GM11168 (cell line): ENCODE measurements at regions not wholly inside any gene's neighbourhood (a gene's known extent, or its start where the extent isn't known, plus 50 kb on each side); places are given as distances from the start of the nearest gene placed in this dataset.

Experiments used
- in situ Hi-C: fragments of 300-500 bp; cut with MboI; formaldehyde crosslinking; loops from one replicate; pipeline ENCODE4 v1.12.0; 2022; ENCODE audit warnings: low sequenced_read_pairs; ENCODE audit not compliant: unreplicated experiment

DNA sequence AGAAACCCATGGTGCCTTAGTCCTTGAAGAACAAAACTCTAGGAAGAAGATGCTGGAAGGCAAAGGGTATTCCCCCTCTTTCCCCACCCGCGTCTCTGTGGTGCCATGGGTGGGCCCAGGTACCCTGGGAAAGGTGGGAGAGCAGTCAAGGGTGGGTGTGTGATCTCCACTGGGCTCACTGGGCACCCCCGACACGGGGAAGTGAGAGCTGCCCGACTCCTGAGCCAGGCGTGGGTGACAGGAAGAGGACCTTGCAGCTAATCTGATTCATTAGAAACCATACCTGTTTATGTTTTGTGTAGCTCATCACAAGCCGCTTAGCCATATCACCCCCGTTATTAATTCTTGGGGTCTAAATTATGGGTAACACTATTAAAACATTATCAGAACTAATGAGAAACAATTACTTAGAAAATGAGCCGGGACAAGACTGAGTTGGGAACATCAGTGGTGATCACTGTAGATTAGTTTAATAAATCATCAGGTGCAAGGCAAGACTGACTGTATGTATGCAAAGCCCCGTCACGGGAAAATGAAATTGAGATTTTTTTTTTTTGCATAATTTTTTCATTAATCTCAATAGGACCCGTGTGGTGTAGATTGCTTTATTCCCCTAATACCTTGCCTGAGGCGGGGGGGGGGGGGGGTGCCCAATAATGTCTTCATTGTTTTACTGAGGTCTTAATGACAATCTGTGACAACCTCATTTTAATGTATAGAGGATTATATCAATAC, 77.3 kb downstream of the ZIC5 start:
- in situ Hi-C loops: no loop called here

- in situ Hi-C loops: no loop called here
Observed at GRCh38 chr13:99893567-99893966, 78.0 kb downstream of the ZIC5 start.

DNA sequence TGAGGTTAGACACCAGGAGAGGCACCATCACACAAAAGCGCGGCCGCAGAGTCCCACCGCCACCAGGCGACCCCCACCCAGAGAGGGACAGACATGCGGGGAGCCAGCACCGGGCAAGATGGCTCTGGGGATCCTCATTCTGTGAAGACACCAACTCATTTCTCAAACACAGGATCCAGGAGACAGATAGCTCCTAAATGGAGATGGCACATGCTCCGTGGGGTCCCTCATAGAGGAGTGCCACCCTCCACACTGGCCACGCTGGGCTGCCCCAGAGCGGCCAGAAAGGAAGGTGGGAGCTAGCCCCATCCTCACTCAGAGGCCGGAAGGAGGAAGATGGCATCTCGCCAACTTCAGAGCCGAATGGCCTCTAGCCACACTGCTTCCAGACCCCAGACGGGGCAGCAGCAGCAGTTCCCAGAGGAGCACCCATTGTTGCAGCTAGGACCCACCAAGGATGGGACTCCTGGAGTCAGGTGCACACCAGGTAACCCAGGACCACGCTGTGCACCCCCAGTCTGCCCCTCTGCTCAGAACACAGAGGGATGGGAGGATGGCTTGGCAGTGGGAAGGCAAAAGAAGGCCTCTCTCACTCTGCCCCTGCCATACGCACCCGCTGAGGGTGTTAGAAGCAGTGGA, 78.6 kb downstream of the ZIC5 start:
- in situ Hi-C loops: no loop called here

DNA sequence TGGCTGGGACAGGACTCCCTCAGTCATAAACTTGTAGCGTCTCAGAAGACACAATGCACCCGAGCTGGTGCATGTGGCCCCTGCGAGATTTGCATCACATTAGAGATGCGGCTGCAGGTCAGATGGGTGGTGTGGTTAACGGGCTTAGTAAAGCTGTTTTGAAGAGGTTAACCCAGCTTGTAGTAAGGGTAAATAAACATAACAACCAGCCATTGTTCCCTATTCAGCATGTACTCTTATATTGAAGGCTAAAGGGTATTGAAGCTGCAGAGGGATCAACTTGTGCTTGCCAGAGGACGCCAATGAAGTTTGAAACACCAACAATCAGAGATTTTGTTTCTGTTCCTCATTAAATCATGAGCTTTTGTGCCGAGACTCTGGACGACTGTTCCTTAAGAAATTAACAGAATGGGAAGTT, 79.4 kb downstream of the ZIC5 start:
- in situ Hi-C loops: no loop called here

DNA sequence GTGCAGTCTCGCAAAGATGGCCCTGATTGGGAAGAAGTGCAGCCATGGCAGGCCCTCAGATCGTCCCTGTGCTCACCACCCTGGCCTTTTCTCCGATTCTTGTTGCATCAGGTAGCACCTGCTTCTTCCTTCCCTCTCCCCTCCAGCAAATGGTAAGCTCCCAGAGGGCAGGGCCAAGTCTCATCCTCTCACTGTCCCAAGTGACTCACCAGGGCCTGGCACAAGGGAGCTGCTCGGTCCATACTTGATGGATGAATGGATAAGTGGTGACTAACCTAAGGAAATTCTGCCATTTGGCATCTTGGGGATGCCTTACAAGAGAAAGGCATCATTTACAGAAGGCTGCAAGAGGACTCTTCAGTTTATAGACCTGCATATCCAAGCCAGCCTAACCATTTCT, 84.9 kb downstream of the ZIC5 start:
- in situ Hi-C loops: no loop called here

DNA sequence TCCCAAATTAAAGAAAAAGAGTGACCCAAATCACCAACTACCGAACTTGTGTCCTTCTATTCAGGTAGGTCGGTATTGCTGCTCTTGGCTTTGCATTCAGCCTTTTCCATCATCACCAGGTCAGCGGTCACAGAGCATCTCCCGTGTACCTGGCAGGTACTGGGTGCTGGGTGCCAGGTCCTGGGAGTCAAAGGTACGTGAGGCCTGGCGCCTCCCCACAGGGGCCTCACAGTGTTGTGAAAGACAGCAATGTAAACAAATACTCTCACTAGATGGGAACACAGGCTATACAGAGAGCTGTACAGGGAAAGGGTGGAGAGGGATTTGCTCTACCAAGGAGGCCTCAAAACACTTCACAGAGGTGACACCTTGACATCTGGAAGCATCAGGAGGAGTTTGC, 86.7 kb downstream of the ZIC5 start:
- in situ Hi-C loops: no loop called here

GRCh38 chr13:99883805-99884204, 87.8 kb downstream of the ZIC5 start:
- in situ Hi-C loops: no loop called here

GRCh38 chr13:99878921-99879610, 92.5 kb downstream of the ZIC5 start:
- in situ Hi-C loops: no loop called here

GRCh38 chr13:99876651-99877050, 94.9 kb downstream of the ZIC5 start:
- in situ Hi-C loops: no loop called here

- in situ Hi-C loops: no loop called here
Observed at GRCh38 chr13:99875391-99875790, 96.2 kb downstream of the ZIC5 start.

- in situ Hi-C loops: no loop called here
Observed at GRCh38 chr13:99873832-99874430, 97.6 kb downstream of the ZIC5 start.

DNA sequence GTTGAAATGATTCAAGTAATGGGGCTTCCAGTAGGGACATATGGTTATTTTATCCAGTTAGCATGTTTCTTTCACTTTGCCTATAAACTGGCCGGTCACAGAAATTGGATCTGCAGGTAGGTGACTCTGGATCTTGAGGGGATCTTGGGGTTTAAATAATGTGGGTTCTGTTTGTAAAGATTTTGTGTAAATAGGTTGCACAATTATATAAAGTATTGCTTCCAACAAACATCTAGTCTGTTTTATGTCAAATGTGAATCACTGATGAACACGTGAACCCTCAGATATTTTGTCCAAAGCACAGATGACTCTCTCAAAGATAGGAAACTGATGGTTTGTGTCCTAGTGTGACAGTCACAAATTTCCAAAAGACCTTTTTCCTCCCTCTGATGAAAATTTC, 98.4 kb downstream of the ZIC5 start:
- in situ Hi-C loops: no loop called here

DNA sequence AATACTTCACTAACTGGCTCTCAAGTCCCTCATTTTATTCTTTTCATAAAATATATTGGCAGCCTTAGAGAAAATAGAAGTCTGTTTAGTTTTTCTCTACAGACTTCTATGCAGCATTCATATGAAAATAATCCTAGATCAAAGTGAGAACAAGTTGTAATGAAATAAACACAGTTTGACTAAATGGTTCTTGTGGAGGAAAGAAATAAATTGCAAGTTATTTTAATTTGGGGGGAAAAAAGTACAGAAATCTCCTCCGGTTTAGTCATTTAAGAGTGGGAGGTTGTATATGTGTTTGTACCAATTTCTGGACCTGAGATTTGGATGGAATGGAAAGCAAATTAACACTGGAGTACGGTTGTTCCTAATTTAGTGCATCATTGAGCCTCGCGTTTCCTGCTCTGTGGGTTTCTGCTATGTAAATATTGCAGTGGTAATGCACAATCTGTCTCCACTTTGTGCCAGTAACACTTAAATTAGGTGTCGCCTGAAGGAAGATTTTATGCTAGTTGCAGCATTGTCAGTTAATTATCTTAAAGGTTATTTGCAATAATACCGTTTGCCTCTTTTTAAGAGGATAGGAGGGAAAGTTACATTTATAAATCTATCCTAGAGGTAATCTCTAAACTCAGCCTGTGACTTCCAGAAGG, 100.2 kb downstream of the ZIC5 start:
- in situ Hi-C loops: no loop called here

GRCh38 chr13:99870541-99870940, 101.0 kb downstream of the ZIC5 start:
- in situ Hi-C loops: no loop called here

DNA sequence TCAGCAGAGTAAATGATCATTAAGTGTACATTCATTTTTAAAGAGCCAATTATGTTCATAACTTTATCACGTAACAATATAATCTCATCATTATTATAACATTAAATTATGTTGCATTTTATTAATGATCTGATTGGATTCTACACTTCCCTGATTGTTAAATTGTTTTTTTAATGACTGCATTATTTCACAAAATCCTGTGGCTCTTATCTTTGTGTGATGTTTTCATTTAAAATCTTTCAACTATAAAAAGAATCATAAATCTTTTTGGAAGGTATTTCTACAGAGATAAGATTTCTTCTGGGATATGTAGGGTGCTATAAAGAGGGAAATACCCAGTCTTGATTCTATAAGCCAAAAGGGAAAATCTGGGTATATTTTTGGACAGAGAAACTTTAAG, 101.7 kb downstream of the ZIC5 start:
- in situ Hi-C loops: no loop called here

DNA sequence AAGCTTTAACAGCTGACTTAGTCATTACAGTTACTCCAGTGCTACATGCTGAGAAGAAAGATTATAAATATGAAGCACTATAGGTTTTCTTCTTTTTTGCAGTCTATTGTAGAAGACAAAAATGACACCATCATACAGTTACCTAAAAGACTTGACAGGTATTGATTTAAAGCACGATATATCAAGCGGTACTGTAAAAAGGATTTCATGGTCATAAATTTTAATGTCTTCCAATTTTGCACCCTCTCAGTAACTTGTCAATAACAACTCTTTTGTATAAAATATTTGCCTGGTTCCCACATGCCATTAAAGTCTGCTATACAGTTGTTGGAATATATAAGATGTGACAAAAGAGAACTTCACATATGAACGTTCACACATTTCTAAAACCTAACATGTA, 102.8 kb downstream of the ZIC5 start:
- in situ Hi-C loops: no loop called here

- in situ Hi-C loops: no loop called here
Observed at GRCh38 chr13:99867535-99868257, 103.9 kb downstream of the ZIC5 start.

GRCh38 chr13:99866781-99867180, 104.8 kb downstream of the ZIC5 start:
- in situ Hi-C loops: no loop called here

DNA sequence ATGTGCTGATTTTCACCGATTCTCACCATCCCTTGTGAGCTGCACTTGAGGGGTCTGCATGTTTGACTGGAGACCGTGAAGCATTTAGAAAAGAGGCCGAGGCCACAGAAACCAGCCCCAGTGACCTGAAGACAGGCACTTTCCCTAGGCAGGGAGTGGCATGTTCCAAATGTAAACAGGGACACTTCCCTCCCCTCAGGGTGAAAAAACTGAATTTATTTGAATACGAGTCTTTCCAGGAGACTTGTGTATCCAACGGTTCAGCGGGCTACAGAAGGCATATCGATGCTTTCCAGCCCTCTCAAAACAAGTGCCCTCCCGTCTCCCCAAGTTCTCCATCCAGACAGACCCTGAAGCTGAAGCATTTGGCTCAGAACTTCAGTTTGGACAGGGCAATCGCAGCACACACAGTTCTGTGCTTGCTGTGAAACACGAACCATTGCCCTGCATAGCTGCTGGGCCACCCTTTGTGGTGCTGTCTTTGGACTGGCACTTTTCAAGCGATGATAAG, 106.1 kb downstream of the ZIC5 start:
- in situ Hi-C loops: no loop called here

DNA sequence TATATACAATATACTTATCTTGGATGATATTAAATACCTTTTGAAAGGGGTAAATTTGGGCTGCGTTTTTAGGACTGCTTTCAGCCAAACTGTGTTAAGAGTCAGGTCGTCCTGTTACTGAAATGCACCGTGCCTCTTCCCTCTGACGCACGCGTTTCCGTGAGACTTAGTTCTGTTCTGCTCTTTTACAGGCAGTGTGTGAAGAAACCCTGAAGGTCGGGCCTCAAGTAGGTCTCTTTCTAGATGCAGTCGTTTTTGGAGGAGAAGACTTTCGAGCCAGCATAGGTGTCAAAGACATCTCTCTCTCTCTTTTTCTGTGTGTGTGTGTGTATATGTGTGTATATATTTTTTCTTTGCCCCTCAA, 107.0 kb downstream of the ZIC5 start:
- in situ Hi-C loops: no loop called here
